SU-DHL-6 (cell line): ENCODE measurements at regions not wholly inside any gene's neighbourhood (a gene's known extent, or its start where the extent isn't known, plus 50 kb on each side); places are given as distances from the start of the nearest gene placed in this dataset.

ENCODE experiments used
- H2AFZ ChIP-seq: fragments of 200-600 bp; sonication (generic); 2 replicates; pipeline ENCODE4 v1.6.1; 2014; ENCODE audit warnings: low read depth, mild to moderate bottlenecking, moderate library complexity, mixed read lengths, antibody characterized with exemption, low read length; ENCODE audit not compliant: severe bottlenecking
- H3F3A ChIP-seq: fragments of 200-600 bp; shearing (Covaris generic); 2 replicates; pipeline ENCODE4 v1.6.0; 2016; ENCODE audit warnings: antibody characterized with exemption, mild to moderate bottlenecking; ENCODE audit not compliant: insufficient read depth
- H3K27ac ChIP-seq: fragments of 200-600 bp; sonication (generic); 2 replicates; pipeline ENCODE4 v1.5.1; 2016; ENCODE audit warnings: low read depth, mild to moderate bottlenecking, low read length, moderate library complexity, mixed read lengths
- H3K27me3 ChIP-seq: fragments of 200-600 bp; sonication (generic), shearing (Covaris generic); 2 replicates; pipeline ENCODE4 v1.6.0; 2014; ENCODE audit warnings: mild to moderate bottlenecking, low read length
- H3K36me3 ChIP-seq: fragments of 200-600 bp; sonication (generic); 2 replicates; pipeline ENCODE4 v1.6.1; 2014; ENCODE audit warnings: mild to moderate bottlenecking, low read length, mixed read lengths
- H3K4me2 ChIP-seq: fragments of 300-600, 200-600 bp; shearing (Covaris generic), sonication (generic); 2 replicates; pipeline ENCODE4 v1.6.0; 2014; ENCODE audit warnings: low read length, low read depth, mild to moderate bottlenecking; ENCODE audit not compliant: poor library complexity, severe bottlenecking
- H3K4me3 ChIP-seq: fragments of 200-600 bp; sonication (generic); 2 replicates; pipeline ENCODE4 v1.5.1; 2014; ENCODE audit warnings: antibody characterized with exemption, low read length, mild to moderate bottlenecking, mixed read lengths; ENCODE audit not compliant: insufficient read depth, poor library complexity, severe bottlenecking
- H3K79me2 ChIP-seq: fragments of 200-600 bp; sonication (generic); 2 replicates; pipeline ENCODE4 v1.6.1; 2014; ENCODE audit warnings: mild to moderate bottlenecking, low read length, moderate library complexity; ENCODE audit not compliant: insufficient read depth
- H3K9ac ChIP-seq: fragments of 200-600 bp; sonication (generic); 2 replicates; pipeline ENCODE4 v1.7.0; 2014; ENCODE audit warnings: mild to moderate bottlenecking, low read length
- H3K9me2 ChIP-seq: fragments of 200-600 bp; sonication (generic); replicated peaks from 2 replicates; pipeline ENCODE4 v1.6.1; 2014; ENCODE audit warnings: low read length; ENCODE audit not compliant: insufficient read depth
- H3K9me3 ChIP-seq: fragments of 200-600 bp; sonication (generic); 2 replicates; pipeline ENCODE4 v1.6.1; 2014; ENCODE audit warnings: low read length, mixed read lengths; ENCODE audit not compliant: insufficient read depth
- H4K20me1 ChIP-seq: fragments of 200-600 bp; sonication (generic); 2 replicates; pipeline ENCODE4 v1.6.1; 2014; ENCODE audit warnings: low read depth, mild to moderate bottlenecking, antibody characterized with exemption, low read length, moderate library complexity, mixed read lengths
- EZH2phosphoT487 ChIP-seq: fragments of 200-600 bp; sonication (generic), shearing (Covaris generic); conservative IDR thresholded peaks from 2 replicates; pipeline ENCODE4 v1.6.1; 2018; ENCODE audit warnings: mild to moderate bottlenecking, antibody characterized with exemption, low read length, moderate library complexity, mixed read lengths
- TF ChIP-seq, protein P1 (sequence below): fragments of 200-600 bp; sonication (generic); IDR thresholded peaks from one replicate; pipeline ENCODE4 v1.5.1; 2017; ENCODE audit warnings: antibody characterized with exemption, mild to moderate bottlenecking, low read length, moderate library complexity; ENCODE audit not compliant: insufficient read depth, poor library complexity, severe bottlenecking

DNA sequence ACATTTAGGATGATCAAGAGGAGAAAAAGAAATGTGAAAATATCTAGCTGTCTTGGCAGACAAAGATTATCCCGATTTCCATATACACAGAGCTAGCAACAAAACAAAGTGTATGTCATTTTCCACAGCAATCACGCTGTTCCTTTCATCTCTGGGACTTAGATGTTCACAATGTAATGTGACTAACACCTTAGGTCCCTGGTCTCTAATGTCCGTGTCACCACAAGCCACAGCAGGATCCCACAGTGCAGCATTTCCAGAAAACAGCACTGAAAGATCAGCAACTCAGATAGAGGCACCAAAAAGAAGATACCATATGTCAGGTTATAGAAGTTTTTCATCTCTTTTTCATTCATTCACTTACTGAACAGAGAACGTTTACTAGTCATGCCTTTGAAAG lies 118.0 kb upstream of the TNPO1 start:
- Histone ChIP-seq H3K4me2 (no peak overlapping the region), H3K27me3 (no peaks in the 10 kb centered on the region; the same call in 1 of the 2 replicates), H3F3A (no peaks in the 10 kb centered on the region), H3K9ac (no peak overlapping the region), H3K9me2 (no peaks in the 10 kb centered on the region), H3K9me3 (no peaks in the 10 kb centered on the region), H3K36me3 (no peaks in the 10 kb centered on the region), H3K4me3 (no peak overlapping the region), H2AFZ (no peak overlapping the region), H3K27ac (no peak overlapping the region), H3K79me2 (no peaks in the 10 kb centered on the region), H4K20me1 (no peaks in the 10 kb centered on the region)
- no peak for TF ChIP-seq EZH2phosphoT487
- TF ChIP-seq, protein P1, sequence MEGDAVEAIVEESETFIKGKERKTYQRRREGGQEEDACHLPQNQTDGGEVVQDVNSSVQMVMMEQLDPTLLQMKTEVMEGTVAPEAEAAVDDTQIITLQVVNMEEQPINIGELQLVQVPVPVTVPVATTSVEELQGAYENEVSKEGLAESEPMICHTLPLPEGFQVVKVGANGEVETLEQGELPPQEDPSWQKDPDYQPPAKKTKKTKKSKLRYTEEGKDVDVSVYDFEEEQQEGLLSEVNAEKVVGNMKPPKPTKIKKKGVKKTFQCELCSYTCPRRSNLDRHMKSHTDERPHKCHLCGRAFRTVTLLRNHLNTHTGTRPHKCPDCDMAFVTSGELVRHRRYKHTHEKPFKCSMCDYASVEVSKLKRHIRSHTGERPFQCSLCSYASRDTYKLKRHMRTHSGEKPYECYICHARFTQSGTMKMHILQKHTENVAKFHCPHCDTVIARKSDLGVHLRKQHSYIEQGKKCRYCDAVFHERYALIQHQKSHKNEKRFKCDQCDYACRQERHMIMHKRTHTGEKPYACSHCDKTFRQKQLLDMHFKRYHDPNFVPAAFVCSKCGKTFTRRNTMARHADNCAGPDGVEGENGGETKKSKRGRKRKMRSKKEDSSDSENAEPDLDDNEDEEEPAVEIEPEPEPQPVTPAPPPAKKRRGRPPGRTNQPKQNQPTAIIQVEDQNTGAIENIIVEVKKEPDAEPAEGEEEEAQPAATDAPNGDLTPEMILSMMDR, result no peak

DNA sequence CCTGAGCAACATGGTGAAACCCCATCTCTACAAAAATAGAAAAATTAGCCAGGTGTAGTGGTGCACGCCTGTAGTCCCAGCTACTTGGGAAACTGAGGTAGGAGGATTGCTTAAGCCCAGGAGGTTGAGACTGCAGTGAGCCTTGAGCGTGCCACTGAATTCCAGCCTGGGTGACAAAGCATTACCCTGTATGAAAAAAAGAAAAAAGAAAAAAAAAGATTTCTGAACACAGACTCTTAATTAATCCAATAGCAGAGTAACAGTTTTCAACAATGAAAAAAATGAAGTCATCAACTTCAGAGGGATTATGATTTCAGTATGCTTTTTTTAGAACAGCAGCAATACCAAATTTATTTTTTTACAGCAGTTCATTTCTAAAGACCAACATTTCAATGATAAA lies 118.8 kb upstream of the TNPO1 start:
- H3F3A ChIP-seq, result no peaks in the 10 kb centered on the region
- H3K27ac ChIP-seq, result no peak overlapping the region
- H3K9ac ChIP-seq, result no peak overlapping the region
- TF ChIP-seq, protein P1, result no peak
- no peak for TF ChIP-seq EZH2phosphoT487
- H2AFZ ChIP-seq, result no peak overlapping the region
- no peak overlapping the region for H3K4me3 ChIP-seq
- no peaks in the 10 kb centered on the region for H3K9me2 ChIP-seq
- H4K20me1 ChIP-seq, result no peaks in the 10 kb centered on the region
- no peaks in the 10 kb centered on the region for H3K36me3 ChIP-seq
- no peaks in the 10 kb centered on the region for H3K79me2 ChIP-seq
- no peak overlapping the region for H3K4me2 ChIP-seq
- H3K9me3 ChIP-seq, result no peaks in the 10 kb centered on the region
- no peaks in the 10 kb centered on the region; the same call in 1 of the 2 replicates for H3K27me3 ChIP-seq

DNA sequence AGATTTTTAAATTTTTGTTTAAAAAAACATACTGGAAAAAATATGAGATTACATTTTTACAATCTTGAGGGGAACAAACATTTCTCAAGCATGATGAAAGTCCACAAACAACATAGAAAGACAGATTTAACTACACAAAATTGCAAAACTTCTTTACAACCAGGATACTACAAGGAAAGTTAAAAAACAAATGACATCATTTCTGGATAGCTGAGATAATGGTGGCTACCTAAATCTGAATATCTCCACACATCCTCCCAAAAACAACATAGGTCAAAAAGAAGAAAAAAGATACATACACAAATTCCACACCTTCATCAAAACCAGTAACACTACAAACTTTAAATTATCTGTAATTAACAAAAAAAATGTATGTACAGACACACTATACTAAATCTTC lies 120.8 kb upstream of the TNPO1 start:
- H3K27ac ChIP-seq, result no peak overlapping the region
- no peaks in the 10 kb centered on the region for H3K9me3 ChIP-seq
- H3K4me3 ChIP-seq, result no peak overlapping the region
- no peaks in the 10 kb centered on the region for H3K79me2 ChIP-seq
- no peaks in the 10 kb centered on the region for H4K20me1 ChIP-seq
- no peak overlapping the region for H3K4me2 ChIP-seq
- no peak overlapping the region for H2AFZ ChIP-seq
- H3K9me2 ChIP-seq, result no peaks in the 10 kb centered on the region
- TF ChIP-seq EZH2phosphoT487, result no peak
- TF ChIP-seq, protein P1, result no peak
- no peak overlapping the region for H3K9ac ChIP-seq
- H3F3A ChIP-seq, result no peaks in the 10 kb centered on the region
- H3K27me3 ChIP-seq, result no peaks in the 10 kb centered on the region; the same call in 1 of the 2 replicates
- H3K36me3 ChIP-seq, result no peaks in the 10 kb centered on the region

DNA sequence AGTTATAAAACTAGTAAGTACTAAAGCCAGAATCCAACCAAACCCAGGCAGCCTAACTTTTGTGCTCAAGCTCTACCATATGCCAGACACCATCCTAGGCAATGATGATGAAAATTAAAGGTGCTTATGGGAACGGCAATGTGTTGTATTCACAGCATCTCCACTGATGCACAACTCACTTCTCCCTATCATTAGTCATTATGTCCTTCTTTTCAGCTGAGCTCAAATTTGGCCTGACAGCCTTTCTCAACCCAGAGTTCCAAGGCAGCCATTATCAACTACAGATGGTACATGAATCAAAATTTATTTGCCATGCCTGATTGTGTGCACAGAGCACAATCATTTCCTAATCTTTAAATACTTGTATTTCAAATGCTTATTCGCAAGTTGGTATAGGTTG lies 121.6 kb upstream of the TNPO1 start:
- no peak overlapping the region for H3K4me2 ChIP-seq
- H3K9ac ChIP-seq, result no peak overlapping the region
- H4K20me1 ChIP-seq, result no peaks in the 10 kb centered on the region
- no peak for TF ChIP-seq EZH2phosphoT487
- TF ChIP-seq, protein P1, result no peak
- H3K27me3 ChIP-seq, result no peaks in the 10 kb centered on the region; the same call in 1 of the 2 replicates
- no peaks in the 10 kb centered on the region for H3K79me2 ChIP-seq
- H2AFZ ChIP-seq, result no peak overlapping the region
- no peak overlapping the region for H3K4me3 ChIP-seq
- no peaks in the 10 kb centered on the region for H3K9me2 ChIP-seq
- H3F3A ChIP-seq, result no peaks in the 10 kb centered on the region
- H3K9me3 ChIP-seq, result no peaks in the 10 kb centered on the region
- H3K36me3 ChIP-seq, result no peaks in the 10 kb centered on the region
- H3K27ac ChIP-seq, result no peak overlapping the region
